ENCODE measurements at regions not wholly inside any gene's neighbourhood (a gene's known extent, or its start where the extent isn't known, plus 50 kb on each side); places are given as distances from the start of the nearest gene placed in this dataset.

- no peak for DNase-seq
Observed at GRCh38 chr15:69808756-69809155, 289.0 kb downstream of the TLE3 start.

- no peak for DNase-seq
Observed at GRCh38 chr15:69809421-69809820, 288.3 kb downstream of the TLE3 start.

GRCh38 chr15:69810431-69811354 is 287.0 kb downstream of the TLE3 start:
- no peak for DNase-seq

GRCh38 chr15:69812861-69813261 is 284.9 kb downstream of the TLE3 start:
- no peak for DNase-seq

- no peak for DNase-seq
Observed at GRCh38 chr15:69813881-69814280, 283.8 kb downstream of the TLE3 start.

GRCh38 chr15:69814932-69815331 is 282.8 kb downstream of the TLE3 start:
- no peak for DNase-seq

GRCh38 chr15:69815793-69816192 is 281.9 kb downstream of the TLE3 start:
- no peak for DNase-seq

GRCh38 chr15:69816522-69816921 is 281.2 kb downstream of the TLE3 start:
- DNase-seq: no peak

GRCh38 chr15:69818529-69818928 is 279.2 kb downstream of the TLE3 start:
- DNase-seq: no peak

- no peak for DNase-seq
Observed at GRCh38 chr15:69819371-69819770, 278.3 kb downstream of the TLE3 start.

GRCh38 chr15:69820819-69821218 is 276.9 kb downstream of the TLE3 start:
- no peak for DNase-seq

GRCh38 chr15:69823223-69823907 is 274.4 kb downstream of the TLE3 start:
- no peak for DNase-seq

- DNase-seq: peak in 3 of 56 donors; percentile 7 to 28 (median 9)
Observed at GRCh38 chr15:69824075-69824876, 273.4 kb downstream of the TLE3 start.

- no peak for DNase-seq
Observed at GRCh38 chr15:69824877-69825406, 272.8 kb downstream of the TLE3 start.

GRCh38 chr15:69825941-69826818 is 271.5 kb downstream of the TLE3 start:
- DNase-seq: no peak

- DNase-seq: no peak
Observed at GRCh38 chr15:69826819-69827175, 270.9 kb downstream of the TLE3 start.

- DNase-seq: no peak
Observed at GRCh38 chr15:69827751-69828150, 270.0 kb downstream of the TLE3 start.

- no peak for DNase-seq
Observed at GRCh38 chr15:69828181-69828828, 269.4 kb downstream of the TLE3 start.

GRCh38 chr15:69829974-69830373 is 267.7 kb downstream of the TLE3 start:
- no peak for DNase-seq

- no peak for DNase-seq
Observed at GRCh38 chr15:69830430-69830829, 267.3 kb downstream of the TLE3 start.

Measured in nucleus accumbens (tissue), 56 donors.